Dedifferentiated amniotic fluid mesenchymal stem cell (primary cell): ENCODE measurements at regions not wholly inside any gene's neighbourhood (a gene's known extent, or its start where the extent isn't known, plus 50 kb on each side); places are given as distances from the start of the nearest gene placed in this dataset.

Experiments
- DNase-seq: peaks from one replicate; pipeline ENCODE4 v3.0.0-alpha.2; 2016; ENCODE audit errors: extremely low spot score

GRCh38 chr1:191977874-191978506 lies 180.3 kb upstream of the RGS18 start:
- DNase-seq = no peak

- no peak for DNase-seq
These were observed 173.4 kb upstream of the RGS18 start for GRCh38 chr1:191984856-191985255.

DNA sequence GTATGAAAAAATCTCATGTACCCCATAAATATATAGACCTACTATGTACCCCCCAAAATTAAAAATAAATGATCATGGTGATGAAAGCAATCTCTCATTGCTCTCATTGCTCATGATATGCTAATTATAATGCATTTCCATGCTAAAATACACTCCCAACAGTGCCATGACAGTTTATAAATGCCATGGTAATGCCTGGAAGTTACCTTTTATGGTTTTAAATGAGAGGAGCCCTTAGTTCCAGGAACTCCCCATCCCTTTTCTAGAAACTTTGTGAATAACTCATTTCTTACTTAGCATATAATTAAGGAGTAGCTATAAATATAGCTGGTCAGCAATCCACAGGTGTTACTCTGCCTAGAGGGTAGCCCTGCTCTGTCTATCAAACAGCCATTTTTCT lies 166.1 kb upstream of the RGS18 start:
- DNase-seq = no peak

DNA sequence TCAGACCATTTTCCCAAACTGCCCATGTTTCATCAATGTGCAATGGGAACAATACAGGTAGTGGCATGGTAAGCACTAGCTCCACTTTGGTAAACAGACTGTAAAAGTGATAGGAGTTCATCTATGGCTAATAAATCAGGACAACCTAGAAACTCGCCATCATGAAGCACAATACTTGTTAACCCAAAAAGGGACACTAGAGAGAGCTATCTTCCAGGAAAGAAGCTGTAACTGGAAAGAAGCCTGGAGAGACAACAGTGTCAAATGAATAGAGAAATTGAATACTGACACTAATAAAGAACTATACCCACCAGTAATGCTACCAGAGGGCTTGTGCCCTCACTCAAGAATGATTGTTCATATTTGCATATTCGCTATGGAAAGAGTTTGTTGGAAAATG lies 164.7 kb upstream of the RGS18 start:
- no peak for DNase-seq

- no peak for DNase-seq
These were observed 156.2 kb upstream of the RGS18 start for GRCh38 chr1:192002063-192002462.

- DNase-seq = no peak
These were observed 154.8 kb upstream of the RGS18 start for GRCh38 chr1:192003295-192004077.

DNA sequence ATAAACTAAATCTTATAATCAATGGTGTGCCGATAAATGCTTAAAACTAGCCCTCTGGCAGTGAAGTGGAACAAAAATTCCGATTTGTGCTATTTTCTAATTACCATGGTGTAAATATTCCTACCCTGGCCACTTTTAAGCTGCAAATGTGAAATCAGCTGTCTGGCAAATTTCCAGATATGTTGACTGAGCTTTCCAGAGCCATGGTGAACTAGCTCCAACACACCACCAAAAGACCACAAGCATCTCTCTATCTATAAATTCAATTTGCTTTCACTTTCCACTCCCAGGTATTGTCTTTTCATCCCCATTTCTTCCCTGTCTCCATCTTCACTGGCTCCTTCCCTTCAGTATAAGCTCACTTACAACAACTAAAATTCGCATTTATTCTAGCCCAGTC lies 152.3 kb upstream of the RGS18 start:
- DNase-seq = no peak

GRCh38 chr1:192008281-192008825 lies 149.9 kb upstream of the RGS18 start:
- no peak for DNase-seq

DNA sequence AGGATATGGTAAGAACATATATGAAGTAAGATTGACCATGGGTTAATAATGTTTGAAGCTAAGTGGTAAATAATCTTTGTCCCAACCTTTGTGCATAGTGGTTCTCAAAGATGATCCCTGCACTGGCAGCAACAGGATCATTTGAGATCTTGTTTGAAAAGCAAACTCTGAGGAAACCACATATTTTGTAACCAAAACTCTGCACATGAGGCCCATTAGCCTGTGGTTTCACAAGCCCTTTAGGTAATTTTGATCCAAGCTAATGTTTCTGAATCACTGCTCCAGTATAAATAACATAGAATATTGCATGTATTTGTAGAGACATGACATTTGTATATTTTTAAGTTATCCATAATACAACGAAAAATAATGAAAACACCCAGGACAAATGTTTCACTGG lies 147.9 kb upstream of the RGS18 start:
- DNase-seq = peak; percentile 27

- DNase-seq = no peak
These were observed 146.7 kb upstream of the RGS18 start for GRCh38 chr1:192011525-192011924.

DNA sequence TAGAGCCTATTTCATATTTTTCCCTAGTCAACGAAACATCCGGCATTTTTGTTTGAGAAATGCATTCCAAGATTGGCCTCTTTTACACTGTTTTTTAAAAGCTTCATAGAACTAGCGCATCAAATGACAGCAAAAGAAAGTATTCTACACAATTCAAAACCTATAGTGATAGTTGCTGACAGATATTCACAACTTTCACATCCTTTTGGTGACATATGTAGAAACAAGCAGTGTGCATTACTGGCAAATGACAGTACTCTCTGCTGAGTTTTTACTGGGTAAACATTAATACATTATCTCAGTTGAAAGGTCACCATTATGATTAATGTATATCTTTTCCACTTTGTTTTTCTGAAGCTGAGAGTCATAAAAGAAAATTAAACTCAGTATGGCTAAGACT lies 135.4 kb upstream of the RGS18 start:
- DNase-seq = no peak

- DNase-seq = no peak
These were observed 133.4 kb upstream of the RGS18 start for GRCh38 chr1:192024881-192025280.

DNA sequence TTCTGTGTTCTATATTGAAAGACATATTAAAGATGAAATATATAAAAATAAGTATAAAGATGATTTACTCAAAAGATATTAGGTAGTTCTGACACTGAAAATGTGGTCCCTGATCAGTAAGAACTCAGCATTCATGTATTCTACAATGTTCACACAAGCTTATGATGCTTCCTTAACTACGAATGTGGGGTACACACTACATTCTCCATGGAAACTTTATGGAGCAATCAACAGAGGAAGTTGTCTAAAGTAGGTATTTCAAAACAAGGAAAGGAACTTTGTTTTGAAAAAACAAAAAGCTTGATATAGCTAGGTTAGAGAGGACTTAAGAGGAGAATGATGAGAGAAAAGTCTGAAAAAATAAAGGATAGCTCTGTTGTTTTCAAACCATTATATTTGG lies 119.7 kb upstream of the RGS18 start:
- DNase-seq = no peak

DNA sequence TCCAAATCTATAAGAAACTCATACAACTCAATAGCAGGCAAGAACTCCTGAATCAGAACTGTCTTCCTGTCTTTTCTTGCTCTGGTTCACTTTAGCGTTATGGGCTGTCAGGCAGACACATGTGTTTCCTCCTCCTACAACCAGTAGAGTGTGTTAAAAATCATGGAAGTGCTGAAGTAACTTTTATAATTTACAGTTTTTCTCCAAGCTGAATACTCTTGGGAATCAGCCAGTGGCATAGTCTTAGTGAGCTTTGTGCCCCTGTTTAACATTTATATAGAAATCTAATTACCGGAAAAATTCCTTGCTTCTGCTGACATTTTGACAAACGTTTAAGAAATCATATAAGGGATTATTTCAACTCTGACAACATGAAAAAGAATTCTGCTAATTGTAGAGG lies 113.1 kb upstream of the RGS18 start:
- no peak for DNase-seq

GRCh38 chr1:192053531-192053971 lies 104.7 kb upstream of the RGS18 start:
- no peak for DNase-seq

DNA sequence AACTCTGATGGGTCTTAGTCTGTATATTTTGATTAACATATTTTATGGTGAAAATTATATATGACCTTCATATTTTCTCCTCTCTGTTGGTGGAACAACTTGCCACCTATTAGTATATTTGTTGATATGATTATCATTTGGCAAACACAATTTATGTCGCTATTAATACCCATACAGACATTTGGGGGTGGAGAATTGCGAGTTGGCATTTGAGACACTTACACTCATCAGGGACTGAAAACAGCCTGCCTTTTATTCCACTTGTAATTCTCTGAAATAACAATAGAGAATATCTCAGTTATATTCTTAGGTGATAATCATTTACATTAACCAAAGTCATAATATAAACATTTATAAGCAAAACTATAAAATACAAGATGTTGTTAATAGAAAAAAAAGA lies 100.5 kb upstream of the RGS18 start:
- no peak for DNase-seq

GRCh38 chr1:192059407-192059806 lies 98.9 kb upstream of the RGS18 start:
- DNase-seq = no peak

DNA sequence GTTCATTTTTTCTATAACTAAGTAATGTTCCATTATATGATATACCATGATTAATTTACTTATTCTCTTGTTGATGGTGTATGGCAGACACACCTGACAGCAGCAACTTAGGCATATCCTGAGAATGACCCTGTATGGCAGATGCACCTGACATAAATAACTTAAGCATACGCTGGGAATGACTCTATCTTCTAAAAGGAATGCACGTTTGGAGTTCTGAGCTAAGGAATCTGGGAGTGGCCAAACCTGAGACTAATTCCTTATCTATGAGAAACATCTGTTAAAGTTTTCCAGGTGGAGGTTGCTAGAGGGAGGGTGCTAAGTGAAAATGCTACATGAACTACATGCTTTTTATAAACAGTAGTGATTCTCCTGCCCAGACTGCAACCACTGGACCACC lies 96.7 kb upstream of the RGS18 start:
- DNase-seq = no peak

DNA sequence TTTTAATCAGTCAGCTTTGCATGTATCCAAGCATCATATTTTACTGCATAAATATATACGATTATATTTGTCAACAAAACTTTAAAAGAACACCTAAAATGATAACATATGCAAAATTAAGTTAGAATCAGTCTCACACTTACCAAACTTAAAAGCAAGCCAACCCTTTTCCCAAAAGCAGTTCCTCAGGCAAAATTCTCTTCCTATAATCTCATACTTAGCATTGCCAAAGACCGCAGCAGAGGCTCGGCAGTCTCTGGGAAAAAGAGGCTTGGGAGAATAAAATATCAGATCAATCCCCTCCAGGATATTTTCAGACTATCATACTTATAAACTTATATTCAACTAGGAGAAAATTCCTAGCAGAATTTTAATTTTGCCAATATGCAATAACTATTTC lies 93.2 kb upstream of the RGS18 start:
- no peak for DNase-seq

- DNase-seq = no peak
These were observed 92.1 kb upstream of the RGS18 start for GRCh38 chr1:192066202-192066601.

- DNase-seq = no peak
These were observed 90.9 kb upstream of the RGS18 start for GRCh38 chr1:192067360-192067759.

DNA sequence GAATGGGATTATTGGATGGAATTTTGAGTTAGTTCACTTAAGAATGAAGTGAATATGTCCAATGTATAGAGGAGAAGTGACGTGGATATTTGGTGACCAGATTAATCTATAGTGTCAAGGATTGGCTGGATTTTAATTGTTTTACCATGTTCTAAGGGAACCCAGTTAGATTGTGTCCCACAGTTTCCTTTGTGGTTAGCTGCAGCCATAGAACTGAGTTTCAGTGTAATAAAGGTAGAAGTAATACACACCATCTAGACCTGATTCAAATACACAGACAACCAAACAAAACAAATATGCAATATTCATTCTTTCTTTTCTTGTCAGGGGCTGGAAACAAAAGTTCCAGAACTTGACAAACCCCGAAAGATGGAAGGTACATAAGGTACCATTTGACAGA lies 88.0 kb upstream of the RGS18 start:
- no peak for DNase-seq

DNA sequence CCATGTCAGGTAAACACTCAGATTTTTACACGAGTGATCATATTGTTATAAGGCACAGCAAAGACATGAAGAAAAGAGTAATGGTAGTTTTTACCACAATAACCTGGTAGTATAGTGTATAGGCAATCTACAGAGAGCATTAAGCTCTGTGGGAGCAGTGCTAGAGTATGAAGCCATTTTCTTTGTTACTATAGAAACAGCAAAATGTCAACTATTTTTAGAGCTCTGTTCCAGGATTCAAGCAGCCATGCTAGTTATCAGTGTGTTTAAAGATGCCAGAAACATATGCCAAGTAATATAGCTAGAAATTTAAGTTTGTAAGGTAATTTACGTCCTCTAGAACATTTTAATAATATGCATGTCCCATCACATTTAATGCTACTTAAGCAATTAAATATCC lies 77.6 kb upstream of the RGS18 start:
- DNase-seq = no peak
